Adrenal gland (tissue), 9 donors: ENCODE measurements at regions not wholly inside any gene's neighbourhood (a gene's known extent, or its start where the extent isn't known, plus 50 kb on each side); places are given as distances from the start of the nearest gene placed in this dataset.

Experiments used
- DNase-seq, 7 donors: peaks; one replicate each; pipeline ENCODE4 v3.0.0-alpha.2; 2019 to 2020
- H3K27ac ChIP-seq, 5 donors: fragments of 200-600 bp; sonication (generic) in 4 of 5; 1 replicate in 3 of 5; 2 replicates in 2 of 5; pipeline versions ENCODE4 v1.5.1 to v1.8.0; 2016 to 2020; ENCODE audit warnings: mild to moderate bottlenecking in 1 of 5
- H3K27me3 ChIP-seq: fragments of 200-600 bp; 2 replicates; pipeline ENCODE4 v1.8.0; 2021
- H3K36me3 ChIP-seq, 2 donors: fragments of 200-600 bp; replicated peaks in 1 of 2; 1 replicate in 1 of 2; 2 replicates in 1 of 2; pipeline versions ENCODE4 v1.5.1 to v1.8.0; 2018 to 2022
- H3K4me1 ChIP-seq, 2 donors: fragments of 200-600 bp; replicated peaks in 1 of 2; 1 replicate in 1 of 2; 2 replicates in 1 of 2; pipeline versions ENCODE4 v1.5.1 to v1.8.0; 2018 to 2021
- H3K4me3 ChIP-seq, 4 donors: fragments of 200-600 bp; sonication (generic) in 3 of 4; one replicate each; pipeline ENCODE4 v1.5.1; 2016 to 2018
- H3K9me3 ChIP-seq, 3 donors: fragments of 200-600 bp; sonication (generic) in 1 of 3; replicated peaks in 1 of 3; 1 replicate in 2 of 3; 2 replicates in 1 of 3; pipeline versions ENCODE4 v1.5.1 to v1.8.0; 2016 to 2021
- POLR2A ChIP-seq, 2 donors: fragments of 450-650 bp; IDR thresholded peaks; one replicate each; pipeline ENCODE4 v1.6.1; 2017; ENCODE audit warnings: antibody characterized with exemption in 2 of 2, mild to moderate bottlenecking in 2 of 2, moderate library complexity in 1 of 2
- WGBS, 4 donors: extraction: QIAGEN DNeasy Blood & Tissue Kit in 2 of 4; methylation state at CpG; one replicate each; pipeline versions ENCODE4 v1.1.5 to v1.1.7; 2013 to 2017; 5-methylcytosine and 5-hydroxymethylcytosine counted together
- intact Hi-C, 2 donors: fragments of 100-400 bp; cut with DNase I; formaldehyde crosslinking; loops; one replicate each; pipeline versions ENCODE4 v1.14.1 to v1.15.0; 2022 to 2023
- TF ChIP-seq, protein P1 (sequence below), 6 experiments: fragments of 450-650 bp in 4 of 6; fragments of 200-600 bp in 2 of 6; sonication (generic) in 1 of 6; IDR thresholded peaks; 1 replicate in 5 of 6; 2 replicates in 1 of 6; pipeline versions ENCODE4 v1.5.1 to v1.8.0; 2016 to 2021; ENCODE audit warnings: antibody characterized with exemption in 6 of 6, mild to moderate bottlenecking in 2 of 6, moderate library complexity in 1 of 6
- donor health status: healthy with polysubstance abuse.
- donor health status: Bipolar disorder and iron deficiency.
- donor health status: DM: yes; HTN: yes; CAD: no.
- donor health status: DM: no; HTN: no; CAD: no.
- donor health status: DM: no; HTN: no; CAD: no.

DNA sequence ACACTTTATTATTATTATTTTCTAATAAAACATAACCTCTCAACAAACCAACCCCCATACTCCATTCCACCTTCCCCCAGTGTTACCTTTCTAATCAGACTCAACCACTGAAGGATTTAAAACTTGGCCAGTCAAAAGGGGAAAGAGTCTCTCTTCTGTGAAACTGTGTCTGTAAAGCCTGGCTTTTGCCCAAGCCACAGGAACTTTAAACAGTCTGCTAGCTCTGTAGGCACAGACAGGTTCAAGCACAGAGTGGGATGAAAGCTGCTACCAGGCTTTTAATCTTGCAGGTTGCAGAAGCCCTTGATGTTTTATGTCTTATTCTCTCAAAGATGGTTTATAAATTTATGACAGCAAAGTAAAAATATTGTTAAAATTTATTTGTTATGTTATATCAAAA lies 585.7 kb downstream of the TENT5A start:
- Histone ChIP-seq H3K27ac (no peak overlapping the region), H3K36me3 (no peaks in the 10 kb centered on the region), H3K4me1 (peaks cover 0 to 8% of the 10 kb centered on the region in 2 donors), H3K9me3 (no peaks in the 10 kb centered on the region), H3K27me3 (no peaks in the 10 kb centered on the region), H3K4me3 (no peak overlapping the region)
- DNase-seq: no peak
- intact Hi-C loops: no loop called here
- TF ChIP-seq, protein P1, sequence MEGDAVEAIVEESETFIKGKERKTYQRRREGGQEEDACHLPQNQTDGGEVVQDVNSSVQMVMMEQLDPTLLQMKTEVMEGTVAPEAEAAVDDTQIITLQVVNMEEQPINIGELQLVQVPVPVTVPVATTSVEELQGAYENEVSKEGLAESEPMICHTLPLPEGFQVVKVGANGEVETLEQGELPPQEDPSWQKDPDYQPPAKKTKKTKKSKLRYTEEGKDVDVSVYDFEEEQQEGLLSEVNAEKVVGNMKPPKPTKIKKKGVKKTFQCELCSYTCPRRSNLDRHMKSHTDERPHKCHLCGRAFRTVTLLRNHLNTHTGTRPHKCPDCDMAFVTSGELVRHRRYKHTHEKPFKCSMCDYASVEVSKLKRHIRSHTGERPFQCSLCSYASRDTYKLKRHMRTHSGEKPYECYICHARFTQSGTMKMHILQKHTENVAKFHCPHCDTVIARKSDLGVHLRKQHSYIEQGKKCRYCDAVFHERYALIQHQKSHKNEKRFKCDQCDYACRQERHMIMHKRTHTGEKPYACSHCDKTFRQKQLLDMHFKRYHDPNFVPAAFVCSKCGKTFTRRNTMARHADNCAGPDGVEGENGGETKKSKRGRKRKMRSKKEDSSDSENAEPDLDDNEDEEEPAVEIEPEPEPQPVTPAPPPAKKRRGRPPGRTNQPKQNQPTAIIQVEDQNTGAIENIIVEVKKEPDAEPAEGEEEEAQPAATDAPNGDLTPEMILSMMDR (IDR thresholded peaks at IDR 0.05): no peak
- TF ChIP-seq POLR2A (IDR thresholded peaks at IDR 0.05): no peak

DNA sequence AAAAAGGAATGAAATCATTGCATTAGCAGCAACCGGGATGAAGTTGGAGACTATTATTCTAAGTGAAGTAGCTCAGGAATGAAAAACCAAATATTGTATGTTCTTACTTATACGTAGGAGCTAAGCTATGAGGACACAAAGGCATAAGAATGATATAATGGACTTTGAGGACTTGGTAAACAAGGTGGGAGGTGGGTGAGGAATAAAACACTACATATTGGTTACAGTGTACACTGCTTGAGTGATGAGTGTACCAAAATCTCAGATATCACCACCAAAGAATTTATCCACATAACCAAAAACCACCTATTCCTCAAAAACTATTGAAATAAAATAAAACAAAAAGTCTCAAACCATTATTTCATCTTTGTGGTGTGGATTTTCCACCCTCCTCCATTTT lies 593.5 kb downstream of the TENT5A start:
- no peak overlapping the region for H3K4me3 ChIP-seq
- no peaks in the 10 kb centered on the region for H3K9me3 ChIP-seq
- 58 to 80% (median 78%) methylated on average over 2 of the region's 2 CpGs for WGBS, 4 donors
- no peak for DNase-seq
- TF ChIP-seq, protein P1 (IDR thresholded peaks at IDR 0.05): no peak
- TF ChIP-seq POLR2A (IDR thresholded peaks at IDR 0.05): no peak
- no peak overlapping the region for H3K27ac ChIP-seq
- no peaks in the 10 kb centered on the region for H3K27me3 ChIP-seq
- no peaks in the 10 kb centered on the region for H3K4me1 ChIP-seq
- no peaks in the 10 kb centered on the region for H3K36me3 ChIP-seq
- intact Hi-C loops: no loop called here

- TF ChIP-seq, protein P1 (IDR thresholded peaks at IDR 0.05): no peak
- TF ChIP-seq POLR2A (IDR thresholded peaks at IDR 0.05): no peak
- no peak for DNase-seq
- WGBS, 4 donors: 58 to 65% (median 63%) methylated on average over 3 of the region's 3 CpGs
- no peaks in the 10 kb centered on the region for H3K4me1 ChIP-seq
- H3K9me3 ChIP-seq: no peaks in the 10 kb centered on the region
- no peak overlapping the region for H3K27ac ChIP-seq
- intact Hi-C loops: no loop called here
- no peaks in the 10 kb centered on the region for H3K36me3 ChIP-seq
- no peaks in the 10 kb centered on the region for H3K27me3 ChIP-seq
- H3K4me3 ChIP-seq: no peak overlapping the region
These were observed 603.7 kb downstream of the TENT5A start for GRCh38 chr6:81148751-81149150.

DNA sequence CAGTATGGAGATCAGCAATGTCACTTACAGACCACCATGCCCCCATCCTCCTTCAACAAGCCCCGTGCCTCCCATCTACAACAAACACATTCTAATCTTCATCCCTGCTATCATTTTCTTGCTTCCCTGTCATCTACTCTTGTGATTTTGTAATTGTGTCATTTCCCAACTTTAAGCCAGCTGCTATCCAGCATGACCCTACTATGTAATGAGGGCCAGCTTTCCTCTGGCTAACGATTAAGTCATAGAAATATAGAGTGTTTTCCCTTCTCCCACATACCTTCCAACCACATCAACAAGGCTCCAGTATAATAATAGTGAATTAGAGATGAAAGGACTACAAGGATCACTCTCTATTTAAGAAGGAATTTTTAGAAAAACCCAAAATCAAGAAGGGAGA lies 607.0 kb downstream of the TENT5A start:
- WGBS, 4 donors: 48 to 64% (median 59%) methylated on average over 2 of the region's 2 CpGs
- H3K4me1 ChIP-seq: no peaks in the 10 kb centered on the region
- no peaks in the 10 kb centered on the region for H3K9me3 ChIP-seq
- no peak for TF ChIP-seq POLR2A (IDR thresholded peaks at IDR 0.05)
- TF ChIP-seq, protein P1 (IDR thresholded peaks at IDR 0.05): no peak
- DNase-seq: no peak
- H3K27me3 ChIP-seq: no peaks in the 10 kb centered on the region
- intact Hi-C loops: no loop called here
- no peak overlapping the region for H3K27ac ChIP-seq
- no peaks in the 10 kb centered on the region for H3K36me3 ChIP-seq
- no peak overlapping the region for H3K4me3 ChIP-seq
